WTC11 (cell line): ENCODE measurements at regions not wholly inside any gene's neighbourhood (a gene's known extent, or its start where the extent isn't known, plus 50 kb on each side); places are given as distances from the start of the nearest gene placed in this dataset.

Experiments used
- CTCF ChIP-seq: fragments of 200-600 bp; IDR thresholded peaks from 2 replicates; pipeline ENCODE4 v1.8.0; 2022; ENCODE audit warnings: antibody characterized with exemption
- RELA ChIP-seq: sonication (generic); formaldehyde crosslinking; IDR thresholded peaks from 2 replicates; pipeline ENCODE4 v1.8.1; 2022; ENCODE audit warnings: missing genetic modification reagents, mild to moderate bottlenecking, borderline replicate concordance
- TCF7 ChIP-seq: sonication (generic); formaldehyde crosslinking; IDR thresholded peaks from 2 replicates; pipeline ENCODE4 v1.8.0; 2022; ENCODE audit warnings: mild to moderate bottlenecking, low read depth, missing genetic modification reagents, moderate library complexity
- ZNF121 ChIP-seq: sonication (generic); formaldehyde crosslinking; IDR thresholded peaks from 2 replicates; pipeline ENCODE4 v1.8.0; 2023; ENCODE audit warnings: missing genetic modification reagents

GRCh38 chr5:71929003-71929402 lies 178.3 kb upstream of the MAP1B start:
- TF ChIP-seq CTCF: no peak
- TF ChIP-seq TCF7 (CRISPR knock-in tag): no peak
- TF ChIP-seq RELA (CRISPR knock-in tag): no peak
- no peak for TF ChIP-seq ZNF121 (CRISPR knock-in tag)
